K562 (cell line): ENCODE measurements at regions not wholly inside any gene's neighbourhood (a gene's known extent, or its start where the extent isn't known, plus 50 kb on each side); places are given as distances from the start of the nearest gene placed in this dataset.

Experiments used
- HDGF ChIP-seq: fragments of 450-650 bp; IDR thresholded peaks from 2 replicates; pipeline ENCODE4 v1.6.1; 2016
- LEF1 ChIP-seq: fragments of 450-650 bp; IDR thresholded peaks from 2 replicates; pipeline ENCODE4 v1.6.1; 2016; ENCODE audit warnings: mild to moderate bottlenecking
- NCOA2 ChIP-seq, 2 experiments: fragments of 450-650 bp; IDR thresholded peaks; 2 replicates each; pipeline ENCODE4 v1.6.1; 2018; ENCODE audit warnings: mild to moderate bottlenecking in 2 of 2, moderate library complexity in 1 of 2; ENCODE audit not compliant: partially characterized antibody in 2 of 2
- NELFE ChIP-seq: IDR thresholded peaks from 2 replicates; pipeline ENCODE4 v1.6.1; 2011; ENCODE audit warnings: mild to moderate bottlenecking; ENCODE audit not compliant: insufficient read depth, insufficient read length
- PTBP1 ChIP-seq: fragments of 200-400 bp; formaldehyde crosslinking; IDR thresholded peaks from 2 replicates; pipeline ENCODE4 v1.6.1; 2017; ENCODE audit warnings: low read depth, low read length
- RBFOX2 ChIP-seq: fragments of 200-400 bp; formaldehyde crosslinking; IDR thresholded peaks from 2 replicates; pipeline ENCODE4 v1.6.1; 2017; ENCODE audit warnings: low read depth, mild to moderate bottlenecking, low read length, moderate library complexity
- SP1 ChIP-seq: sonication (generic); formaldehyde crosslinking; IDR thresholded peaks from 2 replicates; pipeline ENCODE4 v1.8.1; 2022; ENCODE audit warnings: mild to moderate bottlenecking, missing genetic modification reagents
- ZEB2 ChIP-seq: fragments of 450-650 bp; IDR thresholded peaks from 2 replicates; pipeline ENCODE4 v1.6.1; 2016
- ZKSCAN1 ChIP-seq: fragments of 150-350 bp; IDR thresholded peaks from 2 replicates; pipeline ENCODE4 v1.6.1; 2016; ENCODE audit warnings: low read depth, low read length
- ZNF12 ChIP-seq: sonication (generic); formaldehyde crosslinking; IDR thresholded peaks from 2 replicates; pipeline ENCODE4 v1.4.0; 2020; ENCODE audit warnings: mild to moderate bottlenecking, missing genetic modification reagents
- ZNF584 ChIP-seq: fragments of 200-800 bp; sonication (Bioruptor generic); IDR thresholded peaks from 2 replicates; pipeline ENCODE4 v1.6.1; 2016; ENCODE audit warnings: low read depth, mild to moderate bottlenecking, missing genetic modification characterization, missing compliant biosample characterization
- TF ChIP-seq, protein P1 (sequence below): fragments of 450-650 bp; formaldehyde crosslinking; IDR thresholded peaks from 2 replicates; pipeline ENCODE4 v1.4.0; 2020; ENCODE audit warnings: mild to moderate bottlenecking, mixed read lengths
- TF ChIP-seq, protein P2 (sequence below), 2 experiments: fragments of 450-650 bp in 1 of 2; IDR thresholded peaks; 2 replicates each; pipeline ENCODE4 v1.6.1; 2011 to 2017; ENCODE audit warnings: low read depth in 2 of 2, antibody characterized with exemption in 1 of 2, borderline replicate concordance in 1 of 2, low read length in 1 of 2, mild to moderate bottlenecking in 1 of 2, mixed read lengths in 1 of 2; ENCODE audit not compliant: control insufficient read depth in 1 of 2
- TF ChIP-seq, protein P3 (sequence below), 3 experiments: fragments of 200-800 bp in 1 of 3; fragments of 250-450 bp in 1 of 3; fragments of 450-650 bp in 1 of 3; sonication (Bioruptor Pico) in 1 of 3; sonication (Bioruptor generic) in 1 of 3; formaldehyde crosslinking in 1 of 3; IDR thresholded peaks; 2 replicates each; pipeline versions ENCODE4 v1.6.1 to v1.8.0; 2016 to 2022; ENCODE audit warnings: mild to moderate bottlenecking in 2 of 3, missing genetic modification characterization in 2 of 3, missing compliant biosample characterization in 1 of 3, moderate library complexity in 1 of 3
- TF ChIP-seq, protein P4 (sequence below): fragments of 450-650 bp; formaldehyde crosslinking; IDR thresholded peaks from 2 replicates; pipeline ENCODE4 v1.4.0; 2020; ENCODE audit warnings: mild to moderate bottlenecking, moderate library complexity
- TF ChIP-seq, protein P5 (sequence below): fragments of 450-650 bp; formaldehyde crosslinking; IDR thresholded peaks from 2 replicates; pipeline ENCODE4 v1.4.0; 2022; ENCODE audit warnings: missing genetic modification characterization

DNA sequence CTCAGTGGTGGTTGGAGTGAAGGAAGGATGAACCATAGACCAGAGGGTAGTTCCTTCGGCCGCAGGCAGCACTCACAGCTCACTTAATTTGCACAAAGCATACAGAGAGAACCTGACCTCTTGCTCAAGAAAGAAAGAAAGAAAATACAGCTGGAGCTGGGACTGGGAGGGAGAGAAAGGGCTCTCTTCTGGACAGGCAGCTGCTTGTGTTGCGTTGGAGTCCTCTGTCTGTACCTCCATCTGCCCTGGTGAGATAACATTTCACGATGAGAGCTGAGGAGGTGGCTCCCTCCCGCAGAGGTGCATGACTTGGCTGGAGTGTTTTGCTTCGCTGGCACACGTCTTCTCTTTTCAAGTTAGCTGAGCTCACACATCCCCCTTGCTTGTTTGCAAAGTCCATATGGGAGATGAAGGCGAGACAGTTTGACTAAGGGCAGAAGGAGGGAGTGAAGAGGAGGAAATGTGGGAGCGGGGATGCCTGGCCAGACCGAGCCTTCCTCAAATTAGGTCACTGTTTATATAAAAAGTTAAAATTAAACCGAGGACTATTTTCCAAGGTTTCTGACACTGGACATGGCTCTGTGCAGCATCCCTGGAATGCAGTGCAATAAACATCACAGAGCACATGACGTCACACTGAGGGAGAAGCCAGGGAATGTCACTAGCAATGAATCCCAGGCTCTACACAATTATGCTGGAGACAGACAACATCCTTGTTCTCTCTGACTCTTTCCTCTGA lies 359.4 kb downstream of the CD83 start (continued):
- peak; percentile 73; the same call in 1 of the 2 replicates for TF ChIP-seq ZKSCAN1
- TF ChIP-seq, protein P1, sequence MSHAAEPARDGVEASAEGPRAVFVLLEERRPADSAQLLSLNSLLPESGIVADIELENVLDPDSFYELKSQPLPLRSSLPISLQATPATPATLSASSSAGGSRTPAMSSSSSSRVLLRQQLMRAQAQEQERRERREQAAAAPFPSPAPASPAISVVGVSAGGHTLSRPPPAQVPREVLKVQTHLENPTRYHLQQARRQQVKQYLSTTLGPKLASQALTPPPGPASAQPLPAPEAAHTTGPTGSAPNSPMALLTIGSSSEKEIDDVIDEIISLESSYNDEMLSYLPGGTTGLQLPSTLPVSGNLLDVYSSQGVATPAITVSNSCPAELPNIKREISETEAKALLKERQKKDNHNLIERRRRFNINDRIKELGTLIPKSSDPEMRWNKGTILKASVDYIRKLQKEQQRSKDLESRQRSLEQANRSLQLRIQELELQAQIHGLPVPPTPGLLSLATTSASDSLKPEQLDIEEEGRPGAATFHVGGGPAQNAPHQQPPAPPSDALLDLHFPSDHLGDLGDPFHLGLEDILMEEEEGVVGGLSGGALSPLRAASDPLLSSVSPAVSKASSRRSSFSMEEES = no peak
- peak; percentile 86 for TF ChIP-seq ZEB2
- no peak for TF ChIP-seq NELFE
- no peak for TF ChIP-seq ZNF12 (CRISPR knock-in tag)
- TF ChIP-seq NCOA2 (IDR thresholded peaks at IDR 0.05; ENCODE audit: partially characterized antibody in 2 of 2) = no peak
- TF ChIP-seq, protein P2, sequence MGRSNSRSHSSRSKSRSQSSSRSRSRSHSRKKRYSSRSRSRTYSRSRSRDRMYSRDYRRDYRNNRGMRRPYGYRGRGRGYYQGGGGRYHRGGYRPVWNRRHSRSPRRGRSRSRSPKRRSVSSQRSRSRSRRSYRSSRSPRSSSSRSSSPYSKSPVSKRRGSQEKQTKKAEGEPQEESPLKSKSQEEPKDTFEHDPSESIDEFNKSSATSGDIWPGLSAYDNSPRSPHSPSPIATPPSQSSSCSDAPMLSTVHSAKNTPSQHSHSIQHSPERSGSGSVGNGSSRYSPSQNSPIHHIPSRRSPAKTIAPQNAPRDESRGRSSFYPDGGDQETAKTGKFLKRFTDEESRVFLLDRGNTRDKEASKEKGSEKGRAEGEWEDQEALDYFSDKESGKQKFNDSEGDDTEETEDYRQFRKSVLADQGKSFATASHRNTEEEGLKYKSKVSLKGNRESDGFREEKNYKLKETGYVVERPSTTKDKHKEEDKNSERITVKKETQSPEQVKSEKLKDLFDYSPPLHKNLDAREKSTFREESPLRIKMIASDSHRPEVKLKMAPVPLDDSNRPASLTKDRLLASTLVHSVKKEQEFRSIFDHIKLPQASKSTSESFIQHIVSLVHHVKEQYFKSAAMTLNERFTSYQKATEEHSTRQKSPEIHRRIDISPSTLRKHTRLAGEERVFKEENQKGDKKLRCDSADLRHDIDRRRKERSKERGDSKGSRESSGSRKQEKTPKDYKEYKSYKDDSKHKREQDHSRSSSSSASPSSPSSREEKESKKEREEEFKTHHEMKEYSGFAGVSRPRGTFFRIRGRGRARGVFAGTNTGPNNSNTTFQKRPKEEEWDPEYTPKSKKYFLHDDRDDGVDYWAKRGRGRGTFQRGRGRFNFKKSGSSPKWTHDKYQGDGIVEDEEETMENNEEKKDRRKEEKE (IDR thresholded peaks at IDR 0.05; ENCODE audit: borderline replicate concordance in 1 of 2, control insufficient read depth in 1 of 2, low read depth in 2 of 2, low read length in 1 of 2) = no peak
- no peak for TF ChIP-seq ZNF584 (CRISPR knock-in tag)
- TF ChIP-seq, protein P3, sequence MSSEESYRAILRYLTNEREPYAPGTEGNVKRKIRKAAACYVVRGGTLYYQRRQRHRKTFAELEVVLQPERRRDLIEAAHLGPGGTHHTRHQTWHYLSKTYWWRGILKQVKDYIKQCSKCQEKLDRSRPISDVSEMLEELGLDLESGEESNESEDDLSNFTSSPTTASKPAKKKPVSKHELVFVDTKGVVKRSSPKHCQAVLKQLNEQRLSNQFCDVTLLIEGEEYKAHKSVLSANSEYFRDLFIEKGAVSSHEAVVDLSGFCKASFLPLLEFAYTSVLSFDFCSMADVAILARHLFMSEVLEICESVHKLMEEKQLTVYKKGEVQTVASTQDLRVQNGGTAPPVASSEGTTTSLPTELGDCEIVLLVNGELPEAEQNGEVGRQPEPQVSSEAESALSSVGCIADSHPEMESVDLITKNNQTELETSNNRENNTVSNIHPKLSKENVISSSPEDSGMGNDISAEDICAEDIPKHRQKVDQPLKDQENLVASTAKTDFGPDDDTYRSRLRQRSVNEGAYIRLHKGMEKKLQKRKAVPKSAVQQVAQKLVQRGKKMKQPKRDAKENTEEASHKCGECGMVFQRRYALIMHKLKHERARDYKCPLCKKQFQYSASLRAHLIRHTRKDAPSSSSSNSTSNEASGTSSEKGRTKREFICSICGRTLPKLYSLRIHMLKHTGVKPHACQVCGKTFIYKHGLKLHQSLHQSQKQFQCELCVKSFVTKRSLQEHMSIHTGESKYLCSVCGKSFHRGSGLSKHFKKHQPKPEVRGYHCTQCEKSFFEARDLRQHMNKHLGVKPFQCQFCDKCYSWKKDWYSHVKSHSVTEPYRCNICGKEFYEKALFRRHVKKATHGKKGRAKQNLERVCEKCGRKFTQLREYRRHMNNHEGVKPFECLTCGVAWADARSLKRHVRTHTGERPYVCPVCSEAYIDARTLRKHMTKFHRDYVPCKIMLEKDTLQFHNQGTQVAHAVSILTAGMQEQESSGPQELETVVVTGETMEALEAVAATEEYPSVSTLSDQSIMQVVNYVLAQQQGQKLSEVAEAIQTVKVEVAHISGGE (CRISPR knock-in tag; IDR thresholded peaks at IDR 0.05) = no peak; a peak in 2 of 6 replicates
- TF ChIP-seq, protein P4, sequence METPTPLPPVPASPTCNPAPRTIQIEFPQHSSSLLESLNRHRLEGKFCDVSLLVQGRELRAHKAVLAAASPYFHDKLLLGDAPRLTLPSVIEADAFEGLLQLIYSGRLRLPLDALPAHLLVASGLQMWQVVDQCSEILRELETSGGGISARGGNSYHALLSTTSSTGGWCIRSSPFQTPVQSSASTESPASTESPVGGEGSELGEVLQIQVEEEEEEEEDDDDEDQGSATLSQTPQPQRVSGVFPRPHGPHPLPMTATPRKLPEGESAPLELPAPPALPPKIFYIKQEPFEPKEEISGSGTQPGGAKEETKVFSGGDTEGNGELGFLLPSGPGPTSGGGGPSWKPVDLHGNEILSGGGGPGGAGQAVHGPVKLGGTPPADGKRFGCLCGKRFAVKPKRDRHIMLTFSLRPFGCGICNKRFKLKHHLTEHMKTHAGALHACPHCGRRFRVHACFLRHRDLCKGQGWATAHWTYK = no peak
- TF ChIP-seq PTBP1 = no peak
- TF ChIP-seq, protein P5, sequence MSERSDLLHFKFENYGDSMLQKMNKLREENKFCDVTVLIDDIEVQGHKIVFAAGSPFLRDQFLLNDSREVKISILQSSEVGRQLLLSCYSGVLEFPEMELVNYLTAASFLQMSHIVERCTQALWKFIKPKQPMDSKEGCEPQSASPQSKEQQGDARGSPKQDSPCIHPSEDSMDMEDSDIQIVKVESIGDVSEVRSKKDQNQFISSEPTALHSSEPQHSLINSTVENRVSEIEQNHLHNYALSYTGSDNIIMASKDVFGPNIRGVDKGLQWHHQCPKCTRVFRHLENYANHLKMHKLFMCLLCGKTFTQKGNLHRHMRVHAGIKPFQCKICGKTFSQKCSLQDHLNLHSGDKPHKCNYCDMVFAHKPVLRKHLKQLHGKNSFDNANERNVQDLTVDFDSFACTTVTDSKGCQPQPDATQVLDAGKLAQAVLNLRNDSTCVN (CRISPR knock-in tag) = no peak
- peak; percentile 90 for TF ChIP-seq LEF1
- no peak for TF ChIP-seq RBFOX2
- TF ChIP-seq HDGF = no peak; the same call in 1 of the 2 replicates
- TF ChIP-seq SP1 (CRISPR knock-in tag) = 0 out of 2 replicates have a peak, but pooled peaks have one; percentile 45
